Transverse colon (tissue), 4 donors: ENCODE measurements at regions not wholly inside any gene's neighbourhood (a gene's known extent, or its start where the extent isn't known, plus 50 kb on each side); places are given as distances from the start of the nearest gene placed in this dataset.

Experiments used
- DNase-seq: peaks from one replicate; pipeline ENCODE4 v3.0.0-alpha.2; 2019
- H3K27ac ChIP-seq, 4 donors: fragments of 200-600 bp; sonication (generic); 2 replicates each; pipeline ENCODE4 v1.5.1; 2016 to 2018; ENCODE audit warnings: inconsistent platforms in 4 of 4
- H3K27me3 ChIP-seq: fragments of 200-600 bp; sonication (generic); 2 replicates; pipeline ENCODE4 v1.5.1; 2017; ENCODE audit warnings: inconsistent platforms
- H3K36me3 ChIP-seq, 4 donors: fragments of 200-600 bp; sonication (generic); 2 replicates each; pipeline ENCODE4 v1.5.1; 2017 to 2019; ENCODE audit warnings: inconsistent platforms in 4 of 4
- H3K4me1 ChIP-seq, 4 donors: fragments of 200-600 bp; sonication (generic); 2 replicates each; pipeline ENCODE4 v1.5.1; 2017 to 2020; ENCODE audit warnings: inconsistent platforms in 4 of 4
- H3K4me3 ChIP-seq, 4 donors: fragments of 200-600 bp; sonication (generic); 1 replicate in 1 of 4; 2 replicates in 3 of 4; pipeline versions ENCODE4 v1.5.1 to v1.6.1; 2017 to 2019; ENCODE audit warnings: inconsistent platforms in 4 of 4
- H3K9me3 ChIP-seq, 2 donors: fragments of 200-600 bp; sonication (generic); 2 replicates each; pipeline ENCODE4 v1.5.1; 2017 to 2019; ENCODE audit warnings: inconsistent platforms in 2 of 2
- EP300 ChIP-seq: sonication (generic); formaldehyde crosslinking; IDR thresholded peaks from one replicate; pipeline ENCODE4 v1.6.1; 2017; ENCODE audit warnings: antibody characterized with exemption, low read depth
- POLR2A ChIP-seq: fragments of 450-650 bp; IDR thresholded peaks from one replicate; pipeline ENCODE4 v1.6.1; 2016; ENCODE audit warnings: antibody characterized with exemption, mild to moderate bottlenecking, moderate library complexity
- POLR2AphosphoS5 ChIP-seq, 3 donors: sonication (generic); formaldehyde crosslinking; IDR thresholded peaks; one replicate each; pipeline ENCODE4 v1.6.1; 2016; ENCODE audit warnings: antibody characterized with exemption in 3 of 3
- WGBS, 2 donors: methylation state at CpG; one replicate each; pipeline ENCODE4 v1.1.5; 2018; ENCODE audit warnings: low coverage in 1 of 2; 5-methylcytosine and 5-hydroxymethylcytosine counted together
- in situ Hi-C, 4 donors: fragments of 200-750 bp; cut with MboI; loops; one replicate each; pipeline versions ENCODE4 v1.15.0 to v1.15.1; 2017; ENCODE audit warnings: low sequenced_read_pairs in 3 of 4, low pct_ligation_motif_present in 1 of 4, low pct_unique_long_range_greater_than_20kb in 1 of 4
- intact Hi-C: fragments of 100-400 bp; cut with DNase I; formaldehyde crosslinking; loops from one replicate; pipeline ENCODE4 v1.15.1; 2023; ENCODE audit warnings: low total_unique reads
- TF ChIP-seq, protein P1 (sequence below), 5 experiments: fragments of 200-600 bp in 3 of 5; fragments of 450-650 bp in 2 of 5; sonication (generic) in 3 of 5; IDR thresholded peaks; 1 replicate in 2 of 5; 2 replicates in 3 of 5; pipeline ENCODE4 v1.5.1; 2016 to 2017; ENCODE audit warnings: antibody characterized with exemption in 5 of 5, inconsistent platforms in 3 of 5, mild to moderate bottlenecking in 2 of 5, moderate library complexity in 1 of 5

- no peak for DNase-seq
- Histone ChIP-seq H3K9me3 (no peaks in the 10 kb centered on the region), H3K27me3 (no peaks in the 10 kb centered on the region), H3K36me3 (no peaks in the 10 kb centered on the region), H3K27ac (no peak overlapping the region), H3K4me1 (no peaks in the 10 kb centered on the region), H3K4me3 (no peak overlapping the region)
- in situ Hi-C loops (no loop called here), intact Hi-C loops (no loop called here)
- TF ChIP-seq POLR2A (no peak), EP300 (no peak), POLR2AphosphoS5 (IDR thresholded peaks at IDR 0.05) (no peak)
- TF ChIP-seq, protein P1, sequence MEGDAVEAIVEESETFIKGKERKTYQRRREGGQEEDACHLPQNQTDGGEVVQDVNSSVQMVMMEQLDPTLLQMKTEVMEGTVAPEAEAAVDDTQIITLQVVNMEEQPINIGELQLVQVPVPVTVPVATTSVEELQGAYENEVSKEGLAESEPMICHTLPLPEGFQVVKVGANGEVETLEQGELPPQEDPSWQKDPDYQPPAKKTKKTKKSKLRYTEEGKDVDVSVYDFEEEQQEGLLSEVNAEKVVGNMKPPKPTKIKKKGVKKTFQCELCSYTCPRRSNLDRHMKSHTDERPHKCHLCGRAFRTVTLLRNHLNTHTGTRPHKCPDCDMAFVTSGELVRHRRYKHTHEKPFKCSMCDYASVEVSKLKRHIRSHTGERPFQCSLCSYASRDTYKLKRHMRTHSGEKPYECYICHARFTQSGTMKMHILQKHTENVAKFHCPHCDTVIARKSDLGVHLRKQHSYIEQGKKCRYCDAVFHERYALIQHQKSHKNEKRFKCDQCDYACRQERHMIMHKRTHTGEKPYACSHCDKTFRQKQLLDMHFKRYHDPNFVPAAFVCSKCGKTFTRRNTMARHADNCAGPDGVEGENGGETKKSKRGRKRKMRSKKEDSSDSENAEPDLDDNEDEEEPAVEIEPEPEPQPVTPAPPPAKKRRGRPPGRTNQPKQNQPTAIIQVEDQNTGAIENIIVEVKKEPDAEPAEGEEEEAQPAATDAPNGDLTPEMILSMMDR (IDR thresholded peaks at IDR 0.05): no peak
- 79 to 85% methylated on average over 2 of the region's 2 CpGs for WGBS, 2 donors
Measured at GRCh38 chr7:110322796-110323195, 768.1 kb upstream of the LRRN3 start.

GRCh38 chr7:110326966-110327365 lies 764.0 kb upstream of the LRRN3 start:
- H3K27me3 ChIP-seq: no peaks in the 10 kb centered on the region
- H3K27ac ChIP-seq: no peak overlapping the region
- H3K36me3 ChIP-seq: no peaks in the 10 kb centered on the region
- no peaks in the 10 kb centered on the region for H3K9me3 ChIP-seq
- in situ Hi-C loops: no loop called here
- WGBS, 2 donors: 94 to 95% methylated on average over 2 to 4 of the region's 4 CpGs
- TF ChIP-seq, protein P1 (IDR thresholded peaks at IDR 0.05): no peak
- no peak for TF ChIP-seq EP300
- no peak for TF ChIP-seq POLR2AphosphoS5 (IDR thresholded peaks at IDR 0.05)
- TF ChIP-seq POLR2A: no peak
- no peak for DNase-seq
- no peaks in the 10 kb centered on the region for H3K4me1 ChIP-seq
- H3K4me3 ChIP-seq: no peak overlapping the region
- intact Hi-C loops: no loop called here

GRCh38 chr7:110336423-110336822 lies 754.5 kb upstream of the LRRN3 start:
- no peak for TF ChIP-seq POLR2A
- TF ChIP-seq EP300: no peak
- TF ChIP-seq, protein P1 (IDR thresholded peaks at IDR 0.05): no peak
- TF ChIP-seq POLR2AphosphoS5 (IDR thresholded peaks at IDR 0.05): no peak
- Histone ChIP-seq H3K9me3 (no peaks in the 10 kb centered on the region), H3K27ac (no peak overlapping the region), H3K36me3 (no peaks in the 10 kb centered on the region), H3K4me3 (no peak overlapping the region), H3K4me1 (no peaks in the 10 kb centered on the region), H3K27me3 (no peaks in the 10 kb centered on the region)
- DNase-seq: no peak
- in situ Hi-C loops (no loop called here), intact Hi-C loops (no loop called here)
- WGBS, 2 donors: 73 to 80% methylated on average over 1 of the region's 1 CpG

DNA sequence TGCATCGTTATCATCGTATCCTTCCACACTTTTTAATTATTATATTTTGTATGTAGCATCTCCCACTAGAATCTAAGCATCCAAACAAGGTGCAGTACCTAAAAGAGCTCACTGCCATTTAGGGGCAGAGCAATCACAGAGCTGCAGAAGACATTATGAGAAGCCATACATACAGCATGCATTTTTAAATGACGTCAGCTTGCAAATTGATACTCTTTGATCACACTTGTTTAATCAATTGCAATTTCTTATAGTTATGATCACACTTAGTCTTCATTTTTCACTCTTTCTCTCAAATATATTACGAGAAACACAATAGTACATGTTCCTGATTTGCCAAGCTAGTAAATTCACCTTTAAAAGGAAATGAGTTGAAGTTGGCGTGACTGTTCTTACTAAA lies 753.3 kb upstream of the LRRN3 start:
- Histone ChIP-seq H3K9me3 (no peaks in the 10 kb centered on the region), H3K4me1 (no peaks in the 10 kb centered on the region), H3K27ac (no peak overlapping the region), H3K27me3 (no peaks in the 10 kb centered on the region), H3K4me3 (no peak overlapping the region), H3K36me3 (no peaks in the 10 kb centered on the region)
- WGBS, 2 donors: 89 to 95% methylated on average over 5 of the region's 5 CpGs
- TF ChIP-seq EP300 (no peak), POLR2A (no peak), POLR2AphosphoS5 (IDR thresholded peaks at IDR 0.05) (no peak)
- TF ChIP-seq, protein P1 (IDR thresholded peaks at IDR 0.05): no peak
- intact Hi-C loops: no loop called here
- DNase-seq: no peak
- in situ Hi-C loops: no loop called here
